ENCODE measurements at regions not wholly inside any gene's neighbourhood (a gene's known extent, or its start where the extent isn't known, plus 50 kb on each side); places are given as distances from the start of the nearest gene placed in this dataset.
"Not testable (repeated sequence)": the region's sequence is repeated elsewhere in the genome, so short reads cannot be mapped to it uniquely, and the experiment has no call there.

GRCh38 chr10:29227201-29227600 is 61.7 kb upstream of the LYZL1 start:
- H3K9me3 ChIP-seq (ENCODE audit: control insufficient read depth, insufficient read depth, low read length): no peaks in the 10 kb centered on the region
- H3K36me3 ChIP-seq (ENCODE audit: control insufficient read depth, insufficient read depth, low read length): no peaks in the 10 kb centered on the region
- peaks cover 10 to 30% of the 10 kb centered on the region in 2 donors for H3K27me3 Mint-ChIP-seq (ENCODE audit: low read depth in 2 of 2)
- H3K4me1 ChIP-seq (ENCODE audit: control insufficient read depth, insufficient read depth, low read length): no peaks in the 10 kb centered on the region
- ATAC-seq (no peak), DNase-seq (no peak)
- H3K27ac Mint-ChIP-seq: no peak overlapping the region
- no peaks in the 10 kb centered on the region for H3K27me3 ChIP-seq (ENCODE audit: control insufficient read depth, insufficient read depth, low read length)
- no peaks in the 10 kb centered on the region for H3K36me3 Mint-ChIP-seq
- H3K27ac ChIP-seq (ENCODE audit: low read length): no peak overlapping the region
- intact Hi-C loops (cut with micrococcal nuclease): no loop called here
- H3K4me3 ChIP-seq (ENCODE audit: low read length): no peak overlapping the region
- 53% methylated on average over 2 of the region's 2 CpGs for WGBS (ENCODE audit: insufficient coverage)
- H3K9me3 Mint-ChIP-seq: no peaks in the 10 kb centered on the region
- no peaks in the 10 kb centered on the region for H3K4me1 Mint-ChIP-seq
- no peak for TF ChIP-seq CTCF (IDR thresholded peaks at IDR 0.05)
- no peak overlapping the region for H3K4me3 Mint-ChIP-seq

GRCh38 chr10:29228562-29228961 is 60.3 kb upstream of the LYZL1 start:
- H3K27ac Mint-ChIP-seq: no peak overlapping the region
- Histone ChIP-seq H3K4me1 (ENCODE audit: control insufficient read depth, insufficient read depth, low read length) (no peaks in the 10 kb centered on the region), H3K36me3 (ENCODE audit: control insufficient read depth, insufficient read depth, low read length) (no peaks in the 10 kb centered on the region), H3K4me3 (ENCODE audit: low read length) (no peak overlapping the region), H3K27ac (ENCODE audit: low read length) (no peak overlapping the region), H3K9me3 (ENCODE audit: control insufficient read depth, insufficient read depth, low read length) (no peaks in the 10 kb centered on the region), H3K27me3 (ENCODE audit: control insufficient read depth, insufficient read depth, low read length) (no peaks in the 10 kb centered on the region)
- TF ChIP-seq CTCF (IDR thresholded peaks at IDR 0.05): no peak
- intact Hi-C loops (cut with micrococcal nuclease): no loop called here
- H3K4me1 Mint-ChIP-seq: no peaks in the 10 kb centered on the region
- H3K4me3 Mint-ChIP-seq: no peak overlapping the region
- no peaks in the 10 kb centered on the region for H3K36me3 Mint-ChIP-seq
- H3K9me3 Mint-ChIP-seq: no peaks in the 10 kb centered on the region
- peaks cover 7 to 29% of the 10 kb centered on the region in 2 donors for H3K27me3 Mint-ChIP-seq (ENCODE audit: low read depth in 2 of 2)
- no peak for ATAC-seq
- WGBS (ENCODE audit: insufficient coverage): 88% methylated on average over 6 of the region's 6 CpGs
- DNase-seq: no peak

- no peaks in the 10 kb centered on the region for H3K4me1 Mint-ChIP-seq
- H3K9me3 Mint-ChIP-seq: no peaks in the 10 kb centered on the region
- H3K27me3 Mint-ChIP-seq (ENCODE audit: low read depth in 2 of 2): peaks cover 7 to 22% of the 10 kb centered on the region in 2 donors
- no peak overlapping the region for H3K27ac Mint-ChIP-seq
- H3K27me3 ChIP-seq (ENCODE audit: control insufficient read depth, insufficient read depth, low read length): no peaks in the 10 kb centered on the region
- 90% methylated on average over 15 of the region's 15 CpGs for WGBS (ENCODE audit: insufficient coverage)
- ATAC-seq (no peak), DNase-seq (no peak)
- TF ChIP-seq CTCF (IDR thresholded peaks at IDR 0.05): no peak
- H3K9me3 ChIP-seq (ENCODE audit: control insufficient read depth, insufficient read depth, low read length): no peaks in the 10 kb centered on the region
- intact Hi-C loops (cut with micrococcal nuclease): no loop called here
- H3K4me1 ChIP-seq (ENCODE audit: control insufficient read depth, insufficient read depth, low read length): no peaks in the 10 kb centered on the region
- no peaks in the 10 kb centered on the region for H3K36me3 Mint-ChIP-seq
- H3K36me3 ChIP-seq (ENCODE audit: control insufficient read depth, insufficient read depth, low read length): no peaks in the 10 kb centered on the region
- no peak overlapping the region for H3K4me3 Mint-ChIP-seq
- H3K4me3 ChIP-seq (ENCODE audit: low read length): no peak overlapping the region
- H3K27ac ChIP-seq (ENCODE audit: low read length): no peak overlapping the region
Measured at GRCh38 chr10:29229258-29229705, 59.6 kb upstream of the LYZL1 start.

GRCh38 chr10:29236910-29237309 is 52.0 kb upstream of the LYZL1 start:
- H3K9me3 ChIP-seq (ENCODE audit: control insufficient read depth, insufficient read depth, low read length); H3K4me1 Mint-ChIP-seq; H3K36me3 ChIP-seq (ENCODE audit: control insufficient read depth, insufficient read depth, low read length); DNase-seq; H3K4me1 ChIP-seq (ENCODE audit: control insufficient read depth, insufficient read depth, low read length); intact Hi-C loops (cut with micrococcal nuclease); H3K36me3 Mint-ChIP-seq; H3K9me3 Mint-ChIP-seq; H3K4me3 Mint-ChIP-seq; H3K27me3 Mint-ChIP-seq (ENCODE audit: low read depth in 2 of 2); H3K27ac ChIP-seq (ENCODE audit: low read length); H3K27me3 ChIP-seq (ENCODE audit: control insufficient read depth, insufficient read depth, low read length); H3K27ac Mint-ChIP-seq; ATAC-seq; H3K4me3 ChIP-seq (ENCODE audit: low read length): not testable (repeated sequence)
- WGBS (ENCODE audit: insufficient coverage): 89% methylated on average over 12 of the region's 13 CpGs

All from natural killer cell (primary cell).